IMR-90 (cell line): ENCODE measurements at regions not wholly inside any gene's neighbourhood (a gene's known extent, or its start where the extent isn't known, plus 50 kb on each side); places are given as distances from the start of the nearest gene placed in this dataset.

Experiments
- ATAC-seq: fragments of 200-7000 bp; cut with Tn5 transposase; 2 replicates; pipeline ENCODE4 v1.9.1; 2020; ENCODE audit warnings: low read depth, mild to moderate bottlenecking, moderate library complexity
- BruUV-seq: library from RNA; stranded (reverse); fragments of 400-500 nt; replicated peaks from 2 replicates; lab custom pipeline; 2021; lab: Mats Ljungman, UMichigan
- CTCF ChIA-PET: fragments of 300-600 bp; formaldehyde crosslinking; extraction: SDS; loops from one replicate; lab custom pipeline; 2021; ENCODE audit warnings: antibody characterized with exemption; lab: Yijun Ruan, JAX
- POLR2A ChIA-PET: fragments of 300-600 bp; sonication (Branson Sonifier 250); formaldehyde crosslinking; loops from one replicate; lab custom pipeline; 2022; ENCODE audit warnings: antibody characterized with exemption; ENCODE audit not compliant: unreplicated experiment; lab: Charles Lee
- DNase-seq: peaks from one replicate; pipeline ENCODE4 v3.0.0; 2013
- H2AFZ ChIP-seq: replicated peaks from 2 replicates; pipeline ENCODE3; 2013; ENCODE audit warnings: low read length, mild to moderate bottlenecking; ENCODE audit not compliant: poor library complexity
- H2AK5ac ChIP-seq: 2 replicates; pipeline ENCODE4 v1.6.1; 2013; ENCODE audit warnings: low read depth, low read length, inconsistent platforms
- H2AK9ac ChIP-seq: replicated peaks from 2 replicates; pipeline ENCODE3; 2013; ENCODE audit warnings: mild to moderate bottlenecking, low read depth, low read length, moderate library complexity; ENCODE audit not compliant: poor library complexity
- H2BK120ac ChIP-seq: 2 replicates; pipeline ENCODE4 v1.6.1; 2013; ENCODE audit warnings: low read depth, low read length, inconsistent platforms
- H2BK15ac ChIP-seq: 3 replicates; pipeline ENCODE4 v1.6.1; 2013; ENCODE audit warnings: low read depth, low read length, inconsistent platforms
- H2BK20ac ChIP-seq: 2 replicates; pipeline ENCODE4 v1.6.1; 2013; ENCODE audit warnings: low read depth, mild to moderate bottlenecking, inconsistent platforms, low read length, moderate library complexity
- H2BK5ac ChIP-seq: 2 replicates; pipeline ENCODE4 v1.6.1; 2013; ENCODE audit warnings: mild to moderate bottlenecking, low read depth, low read length, inconsistent platforms; ENCODE audit not compliant: poor library complexity, severe bottlenecking
- H3K14ac ChIP-seq: replicated peaks from 2 replicates; pipeline ENCODE4 v1.6.1; 2013; ENCODE audit warnings: low read depth, low read length, inconsistent platforms
- H3K18ac ChIP-seq: 2 replicates; pipeline ENCODE4 v1.6.1; 2013; ENCODE audit warnings: low read depth, low read length, control low read depth
- H3K23ac ChIP-seq: 2 replicates; pipeline ENCODE4 v1.6.1; 2013; ENCODE audit warnings: low read depth, low read length, inconsistent platforms
- H3K27ac ChIP-seq: 2 replicates; pipeline ENCODE4 v1.5.1; 2013; ENCODE audit warnings: mild to moderate bottlenecking, control low read depth, low read length; ENCODE audit not compliant: insufficient read depth
- H3K27me3 ChIP-seq: 2 replicates; pipeline ENCODE4 v1.6.1; 2013; ENCODE audit warnings: low read length; ENCODE audit not compliant: control insufficient read depth, insufficient read depth
- H3K36me3 ChIP-seq: 2 replicates; pipeline ENCODE4 v1.6.1; 2013; ENCODE audit warnings: low read length, mixed read lengths; ENCODE audit not compliant: control insufficient read depth, insufficient read depth
- H3K4ac ChIP-seq: 2 replicates; pipeline ENCODE4 v1.6.1; 2013; ENCODE audit warnings: low read depth, low read length, inconsistent platforms
- H3K4me1 ChIP-seq: 2 replicates; pipeline ENCODE4 v1.6.1; 2013; ENCODE audit warnings: low read length, mixed read lengths; ENCODE audit not compliant: control insufficient read depth, insufficient read depth
- H3K4me2 ChIP-seq: 2 replicates; pipeline ENCODE4 v1.6.1; 2013; ENCODE audit warnings: low read depth, mild to moderate bottlenecking, control low read depth, low read length, moderate library complexity
- H3K4me3 ChIP-seq: 2 replicates; pipeline ENCODE4 v1.5.1; 2013; ENCODE audit warnings: low read depth, mild to moderate bottlenecking, control low read depth, low read length, moderate library complexity; ENCODE audit not compliant: insufficient read depth
- H3K56ac ChIP-seq: 2 replicates; pipeline ENCODE4 v1.6.1; 2013; ENCODE audit warnings: low read length, inconsistent platforms; ENCODE audit not compliant: insufficient read depth; ENCODE audit errors: extremely low read depth
- H3K79me1 ChIP-seq, 2 experiments: 2 replicates each; pipeline ENCODE4 v1.6.1; 2013; ENCODE audit warnings: low read length in 2 of 2, inconsistent platforms in 1 of 2, low read depth in 1 of 2
- H3K9ac ChIP-seq: 2 replicates; pipeline ENCODE4 v1.6.1; 2013; ENCODE audit warnings: low read depth, low read length, control low read depth
- H3K9me1 ChIP-seq: 2 replicates; pipeline ENCODE4 v1.6.1; 2013; ENCODE audit warnings: low read length, inconsistent platforms; ENCODE audit not compliant: insufficient read depth
- H3K9me3 ChIP-seq: 2 replicates; pipeline ENCODE4 v1.6.1; 2013; ENCODE audit warnings: low read length; ENCODE audit not compliant: control insufficient read depth, insufficient read depth
- H4K20me1 ChIP-seq: 2 replicates; pipeline ENCODE4 v1.6.1; 2013; ENCODE audit warnings: low read length, inconsistent platforms; ENCODE audit not compliant: insufficient read depth
- H4K5ac ChIP-seq: 2 replicates; pipeline ENCODE4 v1.6.1; 2013; ENCODE audit warnings: mild to moderate bottlenecking, low read depth, low read length, control low read depth
- H4K8ac ChIP-seq, 2 experiments: 2 replicates each; pipeline ENCODE4 v1.6.1; 2013; ENCODE audit warnings: low read depth in 2 of 2, low read length in 2 of 2, control low read depth in 1 of 2, inconsistent platforms in 1 of 2
- H4K91ac ChIP-seq: 2 replicates; pipeline ENCODE4 v1.6.1; 2013; ENCODE audit warnings: low read depth, low read length, inconsistent platforms; ENCODE audit not compliant: insufficient read depth
- BHLHE40 ChIP-seq: fragments of 150-350 bp; IDR thresholded peaks from 2 replicates; pipeline ENCODE4 v1.6.1; 2016; ENCODE audit warnings: mild to moderate bottlenecking, low read depth, low read length
- CEBPB ChIP-seq: IDR thresholded peaks from 2 replicates; pipeline ENCODE4 v1.6.1; 2012; ENCODE audit warnings: low read depth, low read length, improper control_type of control experiment
- CHD1 ChIP-seq: IDR thresholded peaks from 2 replicates; pipeline ENCODE4 v1.6.1; 2012; ENCODE audit warnings: low read depth, low read length, improper control_type of control experiment
- FOS ChIP-seq: fragments of 150-350 bp; IDR thresholded peaks from 2 replicates; pipeline ENCODE4 v1.6.1; 2016; ENCODE audit warnings: low read depth, low read length
- MXI1 ChIP-seq: IDR thresholded peaks from 2 replicates; pipeline ENCODE4 v1.6.1; 2012; ENCODE audit warnings: low read depth, mild to moderate bottlenecking, low read length, moderate library complexity, borderline replicate concordance
- NFE2L2 ChIP-seq: fragments of 150-350 bp; IDR thresholded peaks from 2 replicates; pipeline ENCODE4 v1.6.1; 2016; ENCODE audit warnings: low read depth, mild to moderate bottlenecking, low read length
- POLR2A ChIP-seq: IDR thresholded peaks from 2 replicates; pipeline ENCODE4 v1.6.1; 2012; ENCODE audit warnings: mild to moderate bottlenecking, low read depth, low read length
- RAD21 ChIP-seq: IDR thresholded peaks from 2 replicates; pipeline ENCODE4 v1.6.1; 2012; ENCODE audit warnings: low read length, improper control_type of control experiment
- RCOR1 ChIP-seq: IDR thresholded peaks from 2 replicates; pipeline ENCODE4 v1.6.1; 2012; ENCODE audit warnings: mild to moderate bottlenecking, low read length, improper control_type of control experiment; ENCODE audit not compliant: insufficient replicate concordance
- SMC3 ChIP-seq: fragments of 150-350 bp; IDR thresholded peaks from 2 replicates; pipeline ENCODE4 v1.6.1; 2016; ENCODE audit warnings: low read depth, mild to moderate bottlenecking, antibody characterized with exemption, low read length, moderate library complexity
- WGBS, 2 experiments: methylation state at CpG; one replicate each; pipeline versions ENCODE4 v1.1.5 to v1.1.7; 2013; ENCODE audit warnings: missing lambda C conversion rate in 2 of 2; ENCODE audit not compliant: insufficient read length in 1 of 2; ENCODE audit errors: extremely low coverage in 2 of 2; 5-methylcytosine and 5-hydroxymethylcytosine counted together
- dilution Hi-C: fragments of 300-500 bp; cut with HindIII; formaldehyde crosslinking; loops from one replicate; pipeline ENCODE4 v1.14.3; 2018; ENCODE audit warnings: low sequenced_read_pairs; ENCODE audit not compliant: unreplicated experiment
- in situ Hi-C: fragments of 300-500 bp; cut with MboI; formaldehyde crosslinking; loops from 3 replicates; pipeline ENCODE4 v1.14.3; 2019; ENCODE audit warnings: low sequenced_read_pairs, inconsistent platforms, mixed read lengths
- intact Hi-C: fragments of 100-400 bp; cut with micrococcal nuclease; formaldehyde crosslinking; loops from 2 replicates; pipeline ENCODE4 v1.10.0; 2022
- TF ChIP-seq, protein P1 (sequence below): conservative IDR thresholded peaks from 2 replicates; pipeline ENCODE4 v1.5.1; 2012; ENCODE audit warnings: mild to moderate bottlenecking, low read depth, low read length, improper control_type of control experiment
- TF ChIP-seq, protein P2 (sequence below): fragments of 150-350 bp; IDR thresholded peaks from 2 replicates; pipeline ENCODE4 v1.6.1; 2017; ENCODE audit warnings: mild to moderate bottlenecking, antibody characterized with exemption, low read length, low read depth

DNA sequence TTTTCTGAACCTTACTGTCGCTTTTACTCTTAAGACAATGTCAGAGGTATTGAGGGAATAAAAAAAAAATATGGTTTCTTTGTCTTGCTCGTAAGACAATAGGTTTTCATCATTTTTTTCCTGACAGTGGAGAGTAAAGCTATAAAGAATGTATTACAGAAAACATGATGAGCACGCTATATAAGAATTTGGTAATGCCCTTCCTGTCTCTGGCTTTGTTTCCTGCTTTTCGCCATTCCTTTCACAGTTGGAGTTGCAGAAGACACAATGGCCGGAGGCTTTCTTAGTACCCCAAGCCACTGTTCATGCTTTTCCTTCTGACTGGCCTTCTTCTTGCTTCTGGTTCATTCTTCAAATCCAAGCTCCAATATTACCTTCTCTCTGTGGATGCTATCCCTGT is 101.0 kb upstream of the DACH1 start:
- no peaks in the 10 kb centered on the region for H3K9me1 ChIP-seq
- no peak overlapping the region for H3K56ac ChIP-seq
- no peak overlapping the region for H4K5ac ChIP-seq
- H2AK5ac ChIP-seq = no peak overlapping the region
- ChIA-PET CTCF (no interaction called here), POLR2A (no interaction called here)
- H4K91ac ChIP-seq = no peak overlapping the region
- H3K23ac ChIP-seq = no peak overlapping the region
- no peak overlapping the region for H3K14ac ChIP-seq
- H2BK5ac ChIP-seq = no peak overlapping the region
- TF ChIP-seq MXI1 (no peak), BHLHE40 (no peak), RAD21 (no peak), POLR2A (no peak), RCOR1 (no peak), NFE2L2 (no peak), SMC3 (no peak), CHD1 (no peak), FOS (no peak), CEBPB (no peak)
- TF ChIP-seq, protein P1, sequence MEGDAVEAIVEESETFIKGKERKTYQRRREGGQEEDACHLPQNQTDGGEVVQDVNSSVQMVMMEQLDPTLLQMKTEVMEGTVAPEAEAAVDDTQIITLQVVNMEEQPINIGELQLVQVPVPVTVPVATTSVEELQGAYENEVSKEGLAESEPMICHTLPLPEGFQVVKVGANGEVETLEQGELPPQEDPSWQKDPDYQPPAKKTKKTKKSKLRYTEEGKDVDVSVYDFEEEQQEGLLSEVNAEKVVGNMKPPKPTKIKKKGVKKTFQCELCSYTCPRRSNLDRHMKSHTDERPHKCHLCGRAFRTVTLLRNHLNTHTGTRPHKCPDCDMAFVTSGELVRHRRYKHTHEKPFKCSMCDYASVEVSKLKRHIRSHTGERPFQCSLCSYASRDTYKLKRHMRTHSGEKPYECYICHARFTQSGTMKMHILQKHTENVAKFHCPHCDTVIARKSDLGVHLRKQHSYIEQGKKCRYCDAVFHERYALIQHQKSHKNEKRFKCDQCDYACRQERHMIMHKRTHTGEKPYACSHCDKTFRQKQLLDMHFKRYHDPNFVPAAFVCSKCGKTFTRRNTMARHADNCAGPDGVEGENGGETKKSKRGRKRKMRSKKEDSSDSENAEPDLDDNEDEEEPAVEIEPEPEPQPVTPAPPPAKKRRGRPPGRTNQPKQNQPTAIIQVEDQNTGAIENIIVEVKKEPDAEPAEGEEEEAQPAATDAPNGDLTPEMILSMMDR = no peak
- TF ChIP-seq, protein P2, sequence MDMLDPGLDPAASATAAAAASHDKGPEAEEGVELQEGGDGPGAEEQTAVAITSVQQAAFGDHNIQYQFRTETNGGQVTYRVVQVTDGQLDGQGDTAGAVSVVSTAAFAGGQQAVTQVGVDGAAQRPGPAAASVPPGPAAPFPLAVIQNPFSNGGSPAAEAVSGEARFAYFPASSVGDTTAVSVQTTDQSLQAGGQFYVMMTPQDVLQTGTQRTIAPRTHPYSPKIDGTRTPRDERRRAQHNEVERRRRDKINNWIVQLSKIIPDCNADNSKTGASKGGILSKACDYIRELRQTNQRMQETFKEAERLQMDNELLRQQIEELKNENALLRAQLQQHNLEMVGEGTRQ = no peak
- H3K4me3 ChIP-seq = no peak overlapping the region
- no TSS peak for BruUV-seq
- no peak for ATAC-seq
- H2BK15ac ChIP-seq = no peak overlapping the region
- no peaks in the 10 kb centered on the region for H3K36me3 ChIP-seq
- H3K27me3 ChIP-seq = no peaks in the 10 kb centered on the region
- dilution Hi-C loops = no loop called here
- H2BK120ac ChIP-seq = no peak overlapping the region
- no peak overlapping the region for H3K9ac ChIP-seq
- no peak overlapping the region for H2BK20ac ChIP-seq
- 63% methylated on average over 2 of the region's 5 CpGs; no CpG with 5 or more reads in 1 of the 2 experiments for WGBS, 2 experiments
- H3K4ac ChIP-seq = no peak overlapping the region
- intact Hi-C loops = no loop called here
- H2AFZ ChIP-seq = no peak overlapping the region
- no peak overlapping the region for H3K4me2 ChIP-seq
- H3K27ac ChIP-seq = no peak overlapping the region
- H4K20me1 ChIP-seq = no peaks in the 10 kb centered on the region
- in situ Hi-C loops = no loop called here
- no peaks in the 10 kb centered on the region for H3K4me1 ChIP-seq
- DNase-seq = no peak
- H3K18ac ChIP-seq = no peak overlapping the region
- H3K79me1 ChIP-seq = no peaks in the 10 kb centered on the region
- no peak overlapping the region for H2AK9ac ChIP-seq
- no peaks in the 10 kb centered on the region; the same call in 1 of the 2 replicates for H3K9me3 ChIP-seq
- no peak overlapping the region for H4K8ac ChIP-seq
